ENCODE measurements at regions not wholly inside any gene's neighbourhood (a gene's known extent, or its start where the extent isn't known, plus 50 kb on each side); places are given as distances from the start of the nearest gene placed in this dataset.

DNA sequence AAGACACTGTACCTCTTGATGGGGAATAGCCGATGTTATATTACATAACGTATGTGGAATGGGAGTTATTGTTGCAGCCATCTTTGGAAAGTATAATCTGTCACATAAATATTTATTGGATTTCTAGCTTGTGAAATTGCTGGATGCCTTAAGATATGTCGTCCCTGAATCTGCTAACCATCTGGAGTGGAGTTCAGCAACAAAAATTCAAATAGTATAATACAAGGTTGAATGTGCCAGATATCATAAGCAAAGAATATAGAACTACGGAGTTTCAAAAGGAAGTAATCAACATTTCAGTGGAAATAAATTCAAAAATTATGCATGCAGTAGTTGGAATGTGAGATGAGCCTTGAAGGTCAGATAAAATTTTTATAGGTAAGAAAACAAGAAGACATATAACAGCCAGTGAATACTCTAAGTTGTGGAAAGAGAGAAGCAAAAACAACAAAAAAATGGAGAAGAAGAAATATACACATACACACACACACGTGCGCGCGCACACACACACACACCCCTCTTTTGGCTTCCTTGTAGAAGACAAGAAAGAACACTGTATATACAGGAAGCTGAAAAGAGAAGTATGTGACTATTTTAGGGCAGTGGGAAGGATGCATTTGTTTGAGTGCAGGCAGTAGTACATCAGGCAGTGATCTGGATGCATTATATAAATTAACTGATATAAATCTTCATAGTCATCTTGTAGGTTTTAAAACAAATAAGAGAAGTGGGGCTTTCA, 516.7 kb downstream of the KCNT2 start:
- Histone ChIP-seq H3K36me3 (no peaks in the 10 kb centered on the region), H3K27ac (no peak overlapping the region), H3K9me3 (no peaks in the 10 kb centered on the region), H3K4me1 (ENCODE audit: control insufficient read depth in 1 of 2, low read depth in 2 of 2) (no peaks in the 10 kb centered on the region), H3K4me3 (no peak overlapping the region), H3K27me3 (replicated peaks; ENCODE audit: insufficient read depth) (no peaks in the 10 kb centered on the region)
- ATAC-seq (ENCODE audit: insufficient number of reproducible peaks, low FRiP score, low read depth) (no peak), DNase-seq (ENCODE audit: low spot score) (no peak)
- TF ChIP-seq, protein P1, sequence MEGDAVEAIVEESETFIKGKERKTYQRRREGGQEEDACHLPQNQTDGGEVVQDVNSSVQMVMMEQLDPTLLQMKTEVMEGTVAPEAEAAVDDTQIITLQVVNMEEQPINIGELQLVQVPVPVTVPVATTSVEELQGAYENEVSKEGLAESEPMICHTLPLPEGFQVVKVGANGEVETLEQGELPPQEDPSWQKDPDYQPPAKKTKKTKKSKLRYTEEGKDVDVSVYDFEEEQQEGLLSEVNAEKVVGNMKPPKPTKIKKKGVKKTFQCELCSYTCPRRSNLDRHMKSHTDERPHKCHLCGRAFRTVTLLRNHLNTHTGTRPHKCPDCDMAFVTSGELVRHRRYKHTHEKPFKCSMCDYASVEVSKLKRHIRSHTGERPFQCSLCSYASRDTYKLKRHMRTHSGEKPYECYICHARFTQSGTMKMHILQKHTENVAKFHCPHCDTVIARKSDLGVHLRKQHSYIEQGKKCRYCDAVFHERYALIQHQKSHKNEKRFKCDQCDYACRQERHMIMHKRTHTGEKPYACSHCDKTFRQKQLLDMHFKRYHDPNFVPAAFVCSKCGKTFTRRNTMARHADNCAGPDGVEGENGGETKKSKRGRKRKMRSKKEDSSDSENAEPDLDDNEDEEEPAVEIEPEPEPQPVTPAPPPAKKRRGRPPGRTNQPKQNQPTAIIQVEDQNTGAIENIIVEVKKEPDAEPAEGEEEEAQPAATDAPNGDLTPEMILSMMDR (IDR thresholded peaks at IDR 0.05), result no peak

DNA sequence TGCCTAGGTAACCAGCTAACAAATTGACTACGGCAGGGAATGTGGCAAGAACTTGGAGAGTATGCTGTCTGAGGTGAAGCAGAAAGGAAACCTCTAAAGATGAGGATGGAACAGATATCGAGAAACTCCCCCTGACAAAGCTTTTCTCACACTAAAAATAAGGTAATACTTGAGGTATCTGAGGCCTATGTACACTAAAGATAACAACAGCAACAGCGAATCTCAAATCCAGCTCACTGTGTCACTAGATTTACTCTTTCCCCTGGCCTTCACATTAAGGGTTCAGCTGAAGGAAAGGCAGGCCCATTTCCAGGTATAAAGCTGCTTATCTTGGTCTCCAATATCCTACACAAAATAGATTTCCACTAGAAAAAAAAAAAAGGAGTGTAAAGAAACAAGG, 518.0 kb downstream of the KCNT2 start:
- Histone ChIP-seq H3K4me3 (no peak overlapping the region), H3K27me3 (replicated peaks; ENCODE audit: insufficient read depth) (no peaks in the 10 kb centered on the region), H3K36me3 (no peaks in the 10 kb centered on the region), H3K27ac (no peak overlapping the region), H3K9me3 (no peaks in the 10 kb centered on the region), H3K4me1 (ENCODE audit: control insufficient read depth in 1 of 2, low read depth in 2 of 2) (no peaks in the 10 kb centered on the region)
- no peak for ATAC-seq (ENCODE audit: insufficient number of reproducible peaks, low FRiP score, low read depth)
- DNase-seq (ENCODE audit: low spot score), result no peak
- TF ChIP-seq, protein P1 (IDR thresholded peaks at IDR 0.05), result no peak

DNA sequence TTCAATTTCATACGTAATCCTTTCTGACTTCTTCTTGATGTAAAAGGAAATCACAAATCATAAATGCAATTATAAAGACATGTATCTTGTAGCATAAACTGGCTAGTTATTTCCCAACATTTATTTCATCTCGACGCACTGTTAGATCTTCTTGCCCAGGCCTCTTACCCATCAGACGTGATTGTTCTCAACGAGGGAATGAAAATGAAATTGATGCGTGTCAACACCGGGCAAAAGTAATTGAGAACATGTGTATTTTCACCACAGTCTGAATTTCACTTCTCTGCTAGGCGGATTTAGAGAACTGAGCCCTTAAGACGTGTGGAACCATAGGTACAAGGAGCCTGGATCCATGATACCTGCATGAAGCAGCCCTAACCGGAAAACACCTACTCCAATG, 519.7 kb downstream of the KCNT2 start:
- TF ChIP-seq, protein P1 (IDR thresholded peaks at IDR 0.05), result no peak
- Histone ChIP-seq H3K9me3 (no peaks in the 10 kb centered on the region), H3K27ac (no peak overlapping the region), H3K27me3 (replicated peaks; ENCODE audit: insufficient read depth) (no peaks in the 10 kb centered on the region), H3K4me3 (no peak overlapping the region), H3K36me3 (no peaks in the 10 kb centered on the region), H3K4me1 (ENCODE audit: control insufficient read depth in 1 of 2, low read depth in 2 of 2) (no peaks in the 10 kb centered on the region)
- DNase-seq (ENCODE audit: low spot score), result no peak
- no peak for ATAC-seq (ENCODE audit: insufficient number of reproducible peaks, low FRiP score, low read depth)

DNA sequence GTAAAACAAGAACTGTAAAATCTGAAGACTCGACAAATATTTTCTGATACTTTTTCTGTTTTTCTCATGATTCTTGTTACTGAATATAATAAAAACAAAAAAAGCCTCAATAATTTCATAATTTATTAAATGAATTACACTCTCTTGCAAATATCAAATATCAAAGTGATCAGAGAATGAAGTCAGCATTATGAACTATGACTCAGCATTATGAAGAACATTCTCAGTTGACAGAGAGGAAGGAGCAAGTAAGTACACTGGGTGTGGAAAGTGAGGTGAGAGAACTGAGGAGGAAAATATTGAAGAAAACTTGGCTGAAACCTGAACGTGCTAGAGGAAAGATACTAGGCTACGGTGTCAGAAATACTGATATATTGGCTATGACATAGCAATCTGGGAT, 529.5 kb downstream of the KCNT2 start:
- no peaks in the 10 kb centered on the region for H3K36me3 ChIP-seq
- no peak overlapping the region for H3K4me3 ChIP-seq
- no peaks in the 10 kb centered on the region for H3K9me3 ChIP-seq
- H3K27me3 ChIP-seq (replicated peaks; ENCODE audit: insufficient read depth), result no peaks in the 10 kb centered on the region
- no peak for DNase-seq (ENCODE audit: low spot score)
- TF ChIP-seq, protein P1 (IDR thresholded peaks at IDR 0.05), result no peak
- no peak overlapping the region for H3K27ac ChIP-seq
- ATAC-seq (ENCODE audit: insufficient number of reproducible peaks, low FRiP score, low read depth), result no peak
- H3K4me1 ChIP-seq (ENCODE audit: control insufficient read depth in 1 of 2, low read depth in 2 of 2), result no peaks in the 10 kb centered on the region

DNA sequence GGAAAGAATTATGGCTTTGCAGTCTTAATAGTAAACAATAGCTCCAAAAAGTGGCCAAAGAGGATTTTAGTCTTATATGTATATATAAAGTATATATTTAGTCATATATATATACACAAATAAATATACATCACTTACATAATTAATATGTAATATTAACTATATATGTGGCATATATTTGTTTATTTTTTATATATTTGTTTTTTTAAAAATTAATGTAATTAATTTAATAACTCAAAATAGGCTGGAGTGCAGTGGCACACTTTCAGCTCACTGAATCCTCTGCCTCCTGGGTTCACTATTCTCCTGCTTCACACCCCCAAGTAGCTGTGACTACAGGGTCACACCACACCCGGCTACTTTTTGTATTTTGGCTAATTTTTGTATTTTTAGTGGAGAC, 532.6 kb downstream of the KCNT2 start:
- Histone ChIP-seq H3K4me1 (ENCODE audit: control insufficient read depth in 1 of 2, low read depth in 2 of 2) (no peaks in the 10 kb centered on the region), H3K27ac (no peak overlapping the region), H3K4me3 (no peak overlapping the region), H3K36me3 (no peaks in the 10 kb centered on the region), H3K9me3 (no peaks in the 10 kb centered on the region), H3K27me3 (replicated peaks; ENCODE audit: insufficient read depth) (no peaks in the 10 kb centered on the region)
- TF ChIP-seq, protein P1 (IDR thresholded peaks at IDR 0.05), result no peak
- ATAC-seq (ENCODE audit: insufficient number of reproducible peaks, low FRiP score, low read depth) (no peak), DNase-seq (ENCODE audit: low spot score) (no peak)
